GM18502 (cell line): ENCODE measurements at regions not wholly inside any gene's neighbourhood (a gene's known extent, or its start where the extent isn't known, plus 50 kb on each side); places are given as distances from the start of the nearest gene placed in this dataset.

Source experiments
- ATAC-seq: cut with Tn5 transposase; IDR thresholded peaks from one replicate; pipeline ENCODE4 v1.9.1; 2021; ENCODE audit warnings: mild to moderate bottlenecking; ENCODE audit not compliant: unreplicated experiment, poor library complexity

GRCh38 chr12:65648461-65648860, 175.8 kb upstream of the HMGA2 start:
- no peak for ATAC-seq

- ATAC-seq = no peak
Observed at GRCh38 chr12:65649126-65649525, 175.2 kb upstream of the HMGA2 start.

- no peak for ATAC-seq
Observed at GRCh38 chr12:65651060-65651459, 173.2 kb upstream of the HMGA2 start.

GRCh38 chr12:65653321-65653720, 171.0 kb upstream of the HMGA2 start:
- no peak for ATAC-seq

- no peak for ATAC-seq
Observed at GRCh38 chr12:65653946-65654629, 170.2 kb upstream of the HMGA2 start.

GRCh38 chr12:65655074-65655493, 169.2 kb upstream of the HMGA2 start:
- ATAC-seq = no peak

- no peak for ATAC-seq
Observed at GRCh38 chr12:65656156-65656882, 168.0 kb upstream of the HMGA2 start.

GRCh38 chr12:65656891-65657351, 167.4 kb upstream of the HMGA2 start:
- ATAC-seq = no peak

- no peak for ATAC-seq
Observed at GRCh38 chr12:65657635-65658034, 166.6 kb upstream of the HMGA2 start.

GRCh38 chr12:65658360-65658759, 165.9 kb upstream of the HMGA2 start:
- ATAC-seq = no peak

- no peak for ATAC-seq
Observed at GRCh38 chr12:65659681-65660080, 164.6 kb upstream of the HMGA2 start.

GRCh38 chr12:65660096-65660495, 164.2 kb upstream of the HMGA2 start:
- ATAC-seq = no peak

GRCh38 chr12:65660836-65661235, 163.4 kb upstream of the HMGA2 start:
- no peak for ATAC-seq

- no peak for ATAC-seq
Observed at GRCh38 chr12:65662590-65662989, 161.7 kb upstream of the HMGA2 start.

GRCh38 chr12:65663097-65663496, 161.2 kb upstream of the HMGA2 start:
- ATAC-seq = no peak

- ATAC-seq = no peak
Observed at GRCh38 chr12:65663648-65664047, 160.6 kb upstream of the HMGA2 start.

GRCh38 chr12:65664715-65665250, 159.5 kb upstream of the HMGA2 start:
- no peak for ATAC-seq

GRCh38 chr12:65665817-65666216, 158.5 kb upstream of the HMGA2 start:
- no peak for ATAC-seq

- no peak for ATAC-seq
Observed at GRCh38 chr12:65666876-65667275, 157.4 kb upstream of the HMGA2 start.

GRCh38 chr12:65667932-65668331, 156.4 kb upstream of the HMGA2 start:
- ATAC-seq = no peak

GRCh38 chr12:65668981-65669695, 155.1 kb upstream of the HMGA2 start:
- ATAC-seq = no peak
